GM19193 (cell line): ENCODE measurements at regions not wholly inside any gene's neighbourhood (a gene's known extent, or its start where the extent isn't known, plus 50 kb on each side); places are given as distances from the start of the nearest gene placed in this dataset.

Experiments
- POLR2A ChIP-seq: IDR thresholded peaks from 4 replicates; pipeline ENCODE4 v1.6.1; 2011; ENCODE audit not compliant: insufficient read depth, insufficient read length; ENCODE audit errors: extremely low read depth

DNA sequence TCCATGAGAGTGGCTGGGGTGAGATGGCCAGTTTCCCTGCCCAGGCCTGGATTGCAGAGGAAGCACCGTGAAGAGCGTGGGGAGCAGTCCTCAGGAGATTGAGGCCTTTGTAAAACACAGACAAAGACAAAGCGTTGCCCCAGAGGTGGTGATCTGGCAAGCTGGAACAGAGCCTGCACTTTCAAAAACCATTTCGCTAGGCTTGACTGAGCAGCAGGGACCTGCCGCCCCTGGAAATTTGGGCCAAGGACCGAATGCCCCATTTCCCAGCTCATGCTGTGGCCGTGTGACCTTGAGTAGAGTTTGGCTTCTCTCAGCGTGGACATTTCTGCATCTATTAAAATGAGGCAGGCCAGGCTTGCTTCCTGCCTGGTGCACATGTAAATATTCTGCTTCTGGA, 381.4 kb downstream of the BCOR start:
- no peak for TF ChIP-seq POLR2A

DNA sequence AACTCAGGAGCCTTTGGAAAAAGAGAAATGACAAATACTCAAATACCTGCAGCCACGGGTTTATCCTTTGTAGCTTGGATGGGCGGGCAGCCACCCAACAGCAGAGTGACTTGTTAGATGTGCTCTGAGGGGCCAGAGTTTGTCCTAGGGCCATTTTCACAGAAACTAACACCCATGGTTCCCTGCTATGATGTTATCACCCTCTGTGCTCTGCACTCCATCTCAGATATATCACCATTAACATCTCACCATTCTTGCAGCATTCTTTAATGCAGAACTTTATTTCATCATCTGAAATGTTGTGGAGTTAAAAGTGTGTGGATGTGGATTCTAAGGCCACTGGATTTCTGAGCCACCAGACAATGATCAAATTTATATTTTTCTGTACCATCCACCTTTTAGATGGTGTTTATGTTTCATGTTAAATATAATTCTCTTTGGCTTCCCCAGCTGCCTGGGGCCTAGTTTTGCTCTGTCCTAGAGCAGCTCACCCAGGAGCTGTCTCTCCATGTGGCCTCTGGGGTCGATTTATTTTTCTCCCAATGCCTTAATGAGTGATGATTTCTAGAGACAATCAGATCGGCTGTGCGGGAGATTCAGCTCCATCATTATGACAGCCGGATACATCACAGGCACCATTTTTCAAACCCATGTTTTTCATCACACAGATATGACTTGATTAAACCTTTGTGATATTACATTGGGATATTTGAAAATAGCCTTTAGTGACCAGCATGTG, 380.8 kb downstream of the BCOR start:
- TF ChIP-seq POLR2A = no peak

DNA sequence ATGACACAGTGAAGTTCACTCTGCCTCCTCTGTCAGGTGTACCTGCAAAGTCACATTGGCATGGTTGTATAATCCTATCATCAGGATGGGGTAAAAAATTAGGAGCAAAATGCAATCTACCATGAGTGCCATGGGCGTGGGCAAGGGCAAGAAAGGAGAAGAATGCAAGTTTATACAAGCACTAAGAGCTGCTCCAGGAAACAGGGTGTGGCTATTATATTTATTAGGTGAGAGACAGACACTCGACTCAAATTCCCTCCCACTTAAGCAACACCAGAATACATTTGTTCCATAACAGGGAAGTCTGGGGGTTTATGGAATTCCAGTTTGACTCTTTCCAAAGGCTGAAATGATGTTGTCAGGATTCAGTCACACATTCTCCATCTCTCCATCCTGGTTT, 378.8 kb downstream of the BCOR start:
- TF ChIP-seq POLR2A = no peak

DNA sequence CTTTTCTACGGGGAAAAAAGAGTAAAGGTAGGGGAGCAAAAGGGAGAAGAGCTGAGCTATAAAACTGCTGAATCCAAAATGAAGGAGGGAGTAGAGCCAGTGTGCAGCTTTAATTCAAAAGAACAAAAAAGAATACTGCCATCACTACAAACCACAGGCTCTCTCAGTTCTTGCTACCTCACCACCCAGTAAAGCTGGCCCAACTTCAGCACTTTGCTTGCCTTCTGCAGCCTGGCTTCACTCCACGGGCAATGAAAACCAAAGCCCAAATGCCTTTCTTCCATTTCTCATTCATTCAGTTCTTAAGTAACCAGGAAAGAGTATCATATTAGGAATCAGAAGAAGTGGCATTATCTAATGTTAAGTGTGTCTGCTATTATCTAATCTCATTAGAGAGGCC, 376.8 kb downstream of the BCOR start:
- no peak for TF ChIP-seq POLR2A

DNA sequence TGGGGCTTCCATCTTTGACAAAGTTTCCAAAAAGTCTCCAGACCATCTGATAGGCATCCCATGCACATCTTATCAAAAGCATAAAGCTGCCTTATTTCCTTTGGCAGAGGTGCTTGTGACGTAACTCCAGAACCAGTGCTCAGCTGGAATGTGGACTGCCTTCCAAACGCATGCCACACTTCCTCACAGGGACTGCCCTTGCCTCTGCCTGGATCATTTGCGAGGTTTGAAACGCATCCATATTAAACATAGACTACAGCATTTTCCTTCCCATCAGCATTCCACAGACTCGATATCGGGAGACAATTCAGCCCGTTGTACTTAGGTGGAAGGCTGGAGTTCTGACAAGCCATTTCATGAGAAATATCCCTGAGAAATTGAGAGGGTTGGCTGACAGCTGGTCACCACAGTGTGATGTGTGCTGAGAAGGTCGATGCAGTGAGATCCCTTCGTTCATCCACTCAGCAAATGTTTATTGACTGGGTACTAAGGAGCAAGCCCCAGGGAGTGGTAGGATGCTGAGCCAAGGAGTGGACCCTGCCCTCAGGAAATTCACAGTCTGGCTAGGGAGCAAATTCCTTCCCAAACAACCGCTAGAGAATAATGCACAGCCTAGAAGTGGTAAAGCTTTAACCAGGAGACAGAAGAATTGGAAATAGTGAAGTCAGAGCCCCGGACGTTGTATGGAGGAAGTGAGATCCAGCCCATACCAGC, 376.0 kb downstream of the BCOR start:
- no peak for TF ChIP-seq POLR2A

DNA sequence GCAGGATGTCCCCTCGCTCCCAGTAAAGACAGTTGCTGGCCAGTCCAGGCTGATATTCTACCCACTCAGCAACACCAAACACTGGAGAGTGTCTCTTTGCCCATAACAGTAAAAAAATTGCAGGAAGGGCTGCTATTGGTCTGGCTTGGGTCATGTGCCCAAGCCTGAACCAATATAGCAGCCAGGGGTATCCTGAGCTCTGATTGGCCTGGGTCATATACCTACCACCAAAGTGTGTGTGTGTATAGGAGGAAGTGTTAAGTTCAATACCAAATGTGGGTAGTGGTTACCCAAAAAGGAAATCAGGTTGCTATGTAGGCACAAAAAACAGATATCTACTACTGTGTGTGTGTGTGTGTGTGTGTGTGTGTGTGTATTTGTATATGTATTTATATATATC, 373.2 kb downstream of the BCOR start:
- TF ChIP-seq POLR2A = no peak

DNA sequence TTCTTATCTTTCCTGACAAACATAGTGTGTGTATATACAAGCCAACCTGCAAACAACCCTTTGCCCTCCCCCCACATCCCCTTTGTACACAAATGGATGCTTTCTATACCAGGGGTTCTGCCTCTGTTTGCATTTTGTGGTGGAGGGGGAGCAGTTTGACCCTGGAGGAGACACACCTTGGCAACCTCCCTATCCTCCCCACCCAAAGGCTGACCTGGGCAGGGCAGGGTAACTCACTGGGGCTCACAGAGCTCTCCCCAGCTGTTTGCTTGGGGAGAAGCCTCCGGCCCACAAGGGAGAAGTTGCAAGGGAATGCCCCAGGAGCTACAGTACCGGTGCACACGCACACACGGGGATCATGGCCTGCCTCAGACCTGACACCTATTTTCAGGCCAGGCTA, 372.6 kb downstream of the BCOR start:
- no peak for TF ChIP-seq POLR2A

DNA sequence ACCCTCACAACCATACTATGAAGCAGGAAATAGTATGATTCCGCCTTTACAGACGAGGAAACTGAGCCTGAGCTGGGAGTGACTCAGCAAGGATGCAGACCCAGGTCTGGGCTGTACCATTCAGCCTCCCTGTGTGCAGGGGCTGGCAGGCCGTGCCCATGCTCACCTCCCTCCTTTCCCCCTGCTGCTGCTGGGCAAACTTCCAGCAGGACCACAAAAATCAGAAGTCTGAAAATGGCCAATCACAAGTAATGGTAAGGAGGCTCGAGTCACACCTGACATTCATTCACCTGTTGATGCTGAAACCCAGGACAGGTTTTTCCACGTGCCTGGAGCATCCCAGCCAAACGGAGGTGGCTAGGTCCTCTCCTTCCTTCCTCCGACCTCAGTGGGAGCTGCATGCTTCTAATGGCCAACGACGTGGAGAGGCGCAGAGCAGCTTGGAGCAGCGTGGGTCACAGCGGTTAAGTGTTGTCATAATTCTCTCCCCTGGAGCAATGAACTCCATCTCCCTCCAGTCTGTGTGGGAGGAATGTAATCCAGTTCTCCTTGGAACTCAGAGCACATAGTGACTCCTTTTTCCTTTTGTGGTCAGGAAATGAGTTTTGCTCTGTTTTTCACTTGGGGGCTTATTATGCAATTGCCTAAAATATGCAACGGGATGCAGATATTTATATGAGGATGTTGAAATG, 371.7 kb downstream of the BCOR start:
- TF ChIP-seq POLR2A = no peak

DNA sequence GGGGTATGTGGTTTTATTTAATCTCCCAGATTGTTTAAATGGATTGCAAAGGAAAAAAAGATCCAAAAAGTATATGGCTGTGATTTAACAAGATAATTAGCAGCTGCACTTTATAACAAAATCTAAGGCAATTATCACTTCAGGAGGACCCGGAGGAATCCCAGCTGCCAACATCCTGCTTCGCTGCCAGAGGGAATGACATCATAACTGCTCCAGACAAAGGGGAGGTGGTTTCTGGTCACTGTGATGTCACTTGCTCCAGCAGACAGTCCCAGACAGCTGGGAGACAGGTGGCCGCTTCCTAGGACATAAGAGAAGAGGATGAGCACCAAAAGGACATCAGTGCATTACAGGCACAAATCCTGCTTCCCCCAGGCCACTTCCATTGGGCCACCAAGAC, 371.0 kb downstream of the BCOR start:
- TF ChIP-seq POLR2A = no peak

DNA sequence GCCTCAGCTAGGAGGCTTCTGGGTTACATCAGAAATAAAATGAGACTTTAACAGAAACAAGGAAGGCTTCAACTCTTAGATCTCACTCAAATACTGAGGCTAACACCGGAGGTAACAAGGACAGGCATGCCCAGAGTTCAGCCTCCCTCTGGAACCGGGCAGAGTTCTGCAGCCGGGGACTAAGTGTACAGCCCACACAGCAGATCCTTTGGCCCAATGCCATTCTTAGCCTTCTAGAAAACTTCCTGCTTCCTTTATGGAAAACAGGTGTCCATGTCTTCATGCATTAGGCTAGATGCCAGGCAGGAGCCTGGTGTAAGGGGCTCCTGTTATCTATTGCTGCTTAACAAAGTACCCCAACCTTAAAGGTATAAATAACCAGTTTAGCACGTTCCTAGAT, 369.7 kb downstream of the BCOR start:
- no peak for TF ChIP-seq POLR2A

DNA sequence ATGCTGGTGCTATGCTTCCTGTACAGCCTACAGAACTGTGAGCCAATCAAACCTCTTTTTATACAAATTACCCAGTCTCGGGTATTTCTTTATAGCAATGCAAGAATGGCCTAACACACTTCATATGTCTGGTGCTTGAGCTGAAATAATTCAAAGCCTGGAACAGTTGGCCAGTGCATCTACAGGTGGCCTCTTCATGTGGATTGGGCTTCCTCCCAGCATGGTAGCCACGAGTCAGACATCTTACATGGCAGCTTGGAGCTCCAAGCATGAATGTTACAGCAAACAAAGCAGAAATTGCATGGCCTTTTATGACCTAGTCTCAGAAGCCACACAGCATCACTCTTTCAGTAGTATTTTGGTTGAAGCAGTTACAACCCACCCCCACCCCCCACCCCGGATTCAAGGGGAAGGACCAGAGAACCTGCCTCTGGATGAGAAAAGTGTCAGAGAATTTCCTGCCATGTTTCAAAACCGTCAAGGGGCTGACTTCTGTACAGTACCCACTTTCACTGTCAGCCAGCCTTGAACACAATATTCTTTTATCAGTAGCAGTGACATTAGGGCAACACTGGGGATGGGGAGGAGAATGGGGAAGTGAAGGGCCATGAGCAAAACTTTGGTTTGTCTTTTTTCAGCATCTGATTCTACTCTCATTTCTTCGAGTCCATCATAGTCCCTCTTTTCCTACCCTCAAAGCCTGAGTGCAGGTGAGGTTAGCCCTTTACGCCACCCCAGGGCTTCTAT, 368.7 kb downstream of the BCOR start:
- TF ChIP-seq POLR2A = no peak

DNA sequence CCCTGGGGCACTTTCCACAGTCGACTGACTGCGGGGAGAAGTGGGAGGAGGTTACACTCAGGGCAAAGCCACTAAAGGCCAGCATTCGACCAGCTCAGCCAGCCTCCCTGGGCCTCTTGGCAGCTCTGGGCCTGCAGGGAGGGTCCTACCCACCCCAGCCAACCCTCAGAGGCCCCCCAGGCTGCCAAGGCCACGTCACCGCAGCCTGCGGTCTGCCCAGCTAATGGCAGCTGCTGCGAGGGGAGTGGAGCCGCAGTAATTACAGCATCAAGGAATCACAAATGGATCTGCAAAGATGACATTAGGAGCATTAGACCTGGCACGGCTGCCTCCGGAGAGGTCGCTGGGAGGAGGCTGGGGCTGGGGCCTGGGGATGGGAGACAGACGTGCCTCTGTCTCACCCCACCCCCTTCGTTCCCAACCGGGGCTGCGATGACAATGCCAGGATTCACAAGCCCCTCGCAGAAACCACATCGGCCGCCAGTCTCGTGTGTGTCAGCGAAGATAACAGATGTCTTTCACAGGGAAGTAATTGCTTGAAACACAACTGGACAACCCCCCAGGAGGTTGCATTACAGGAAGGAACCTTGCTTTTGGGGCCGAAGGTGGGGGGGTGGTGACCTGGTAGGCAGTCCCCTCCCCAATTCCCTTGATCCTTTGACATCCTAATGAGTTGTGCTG, 367.6 kb downstream of the BCOR start:
- no peak for TF ChIP-seq POLR2A

DNA sequence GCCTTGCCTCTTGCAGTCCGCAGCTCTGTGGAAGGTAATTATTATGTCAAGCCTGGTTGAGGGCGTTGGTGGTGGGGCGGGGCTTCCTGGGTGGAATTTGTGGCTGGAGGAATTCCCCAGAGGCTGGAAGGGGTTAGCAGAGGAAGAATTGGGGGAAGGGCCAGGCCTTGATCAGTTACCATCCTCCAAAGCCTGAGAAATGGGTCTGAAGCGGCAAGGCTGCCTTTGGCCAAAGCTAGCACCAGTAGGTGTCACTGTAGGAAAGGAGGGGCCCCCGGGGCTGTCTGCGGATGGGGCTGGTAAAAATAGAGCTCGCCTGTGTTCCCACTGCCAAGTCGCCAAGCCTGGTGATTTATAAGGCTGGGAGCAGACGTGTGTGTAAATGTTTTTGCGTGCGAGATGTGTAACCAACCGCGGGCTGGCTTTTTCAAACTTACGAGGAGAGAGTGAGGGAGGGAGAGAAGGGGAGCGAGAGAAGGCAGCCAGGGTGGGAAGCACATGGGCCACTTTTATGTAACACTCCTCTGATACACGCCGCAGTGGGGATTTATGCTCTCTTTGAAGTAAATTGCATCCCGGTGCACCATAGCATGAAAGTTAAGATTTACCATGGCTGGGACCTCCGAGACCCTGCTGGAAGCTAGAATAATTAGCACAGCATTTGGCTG, 367.0 kb downstream of the BCOR start:
- TF ChIP-seq POLR2A = no peak

DNA sequence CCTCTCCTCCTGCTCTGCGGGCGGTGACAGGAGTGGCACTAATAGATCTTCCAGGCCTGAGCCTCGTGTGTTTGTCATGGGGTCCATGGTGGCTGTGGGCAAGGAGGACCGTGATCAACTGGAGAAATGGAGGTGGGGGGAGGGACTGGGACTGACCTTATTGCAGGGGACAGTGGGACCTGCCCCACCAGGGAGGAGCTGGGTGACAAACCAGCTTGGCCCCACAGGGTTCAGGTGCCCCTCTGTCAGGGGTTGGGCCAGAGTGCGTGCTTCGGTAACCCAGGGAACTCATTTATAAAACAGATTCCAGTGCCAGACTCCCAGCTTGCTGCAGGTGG, 366.5 kb downstream of the BCOR start:
- no peak for TF ChIP-seq POLR2A

DNA sequence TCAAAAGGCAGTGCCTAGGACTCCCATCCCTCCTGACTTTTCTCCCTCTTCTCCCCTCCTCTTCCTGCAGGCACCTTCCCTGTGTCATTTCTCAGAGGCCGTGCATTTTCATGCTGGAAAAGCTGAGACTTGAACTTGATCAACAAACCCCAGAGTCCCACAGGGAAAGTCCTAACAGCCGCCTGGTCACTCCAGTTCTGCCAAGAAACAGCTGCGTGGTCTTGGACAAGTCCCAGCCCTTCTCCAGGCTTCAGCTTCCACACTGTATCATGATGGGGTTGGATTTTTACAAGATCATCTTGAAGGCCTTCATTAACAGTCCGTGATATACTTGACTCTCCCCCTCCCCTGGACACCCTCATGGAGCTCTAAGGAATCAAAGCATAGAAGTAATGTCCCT, 366.0 kb downstream of the BCOR start:
- no peak for TF ChIP-seq POLR2A

DNA sequence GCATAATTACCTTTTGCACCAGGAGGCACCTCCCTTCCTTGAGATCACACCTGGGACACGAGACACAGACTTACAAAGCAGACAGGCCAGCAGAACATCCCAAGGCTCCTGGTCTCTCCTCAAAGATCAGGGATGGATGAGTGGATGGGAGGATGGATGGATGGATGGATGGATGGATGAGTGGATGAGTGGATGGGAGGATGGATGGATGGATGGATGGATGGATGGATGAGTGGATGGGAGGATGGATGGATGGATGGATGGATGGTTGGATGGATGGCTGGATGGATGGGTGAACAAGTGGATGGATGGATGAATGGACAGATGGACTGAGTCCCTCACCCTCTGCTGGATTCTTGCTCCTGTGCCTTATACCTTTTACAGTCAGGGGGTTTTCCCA, 364.0 kb downstream of the BCOR start:
- no peak for TF ChIP-seq POLR2A
